ENCODE measurements at regions not wholly inside any gene's neighbourhood (a gene's known extent, or its start where the extent isn't known, plus 50 kb on each side); places are given as distances from the start of the nearest gene placed in this dataset.

DNA sequence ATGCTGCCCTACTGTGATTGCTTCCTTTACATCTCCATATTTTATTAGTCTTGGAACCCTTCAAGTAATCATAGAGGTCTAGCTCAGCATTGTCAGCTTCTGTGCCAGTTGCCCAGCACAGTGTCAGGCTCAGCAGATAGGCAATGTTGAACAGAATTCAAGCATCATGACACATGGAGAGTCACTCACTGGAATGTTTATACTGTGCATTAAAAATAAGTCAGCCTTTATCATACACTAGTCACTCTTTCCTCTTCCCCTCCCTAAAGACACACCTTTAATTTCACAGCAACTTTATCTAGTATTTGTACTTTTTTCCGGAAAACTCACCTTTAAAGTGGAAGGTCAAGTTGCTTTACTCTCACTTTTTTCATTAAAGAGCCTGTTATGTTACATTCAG lies 253.8 kb upstream of the CDH11 start:
- TF ChIP-seq, protein P1, sequence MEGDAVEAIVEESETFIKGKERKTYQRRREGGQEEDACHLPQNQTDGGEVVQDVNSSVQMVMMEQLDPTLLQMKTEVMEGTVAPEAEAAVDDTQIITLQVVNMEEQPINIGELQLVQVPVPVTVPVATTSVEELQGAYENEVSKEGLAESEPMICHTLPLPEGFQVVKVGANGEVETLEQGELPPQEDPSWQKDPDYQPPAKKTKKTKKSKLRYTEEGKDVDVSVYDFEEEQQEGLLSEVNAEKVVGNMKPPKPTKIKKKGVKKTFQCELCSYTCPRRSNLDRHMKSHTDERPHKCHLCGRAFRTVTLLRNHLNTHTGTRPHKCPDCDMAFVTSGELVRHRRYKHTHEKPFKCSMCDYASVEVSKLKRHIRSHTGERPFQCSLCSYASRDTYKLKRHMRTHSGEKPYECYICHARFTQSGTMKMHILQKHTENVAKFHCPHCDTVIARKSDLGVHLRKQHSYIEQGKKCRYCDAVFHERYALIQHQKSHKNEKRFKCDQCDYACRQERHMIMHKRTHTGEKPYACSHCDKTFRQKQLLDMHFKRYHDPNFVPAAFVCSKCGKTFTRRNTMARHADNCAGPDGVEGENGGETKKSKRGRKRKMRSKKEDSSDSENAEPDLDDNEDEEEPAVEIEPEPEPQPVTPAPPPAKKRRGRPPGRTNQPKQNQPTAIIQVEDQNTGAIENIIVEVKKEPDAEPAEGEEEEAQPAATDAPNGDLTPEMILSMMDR (IDR thresholded peaks at IDR 0.05) = no peak
- TF ChIP-seq POLR2A (IDR thresholded peaks at IDR 0.05) = no peak
